ENCODE measurements at regions not wholly inside any gene's neighbourhood (a gene's known extent, or its start where the extent isn't known, plus 50 kb on each side); places are given as distances from the start of the nearest gene placed in this dataset.

GRCh38 chr6:120553353-120553752 lies 780.9 kb downstream of the TBC1D32 start:
- no peak for TF ChIP-seq CTCF (conservative IDR thresholded peaks at IDR 0.05)
- no peak overlapping the region for H3K27ac ChIP-seq

GRCh38 chr6:120545353-120545752 lies 788.9 kb downstream of the TBC1D32 start:
- H3K27ac ChIP-seq, result no peak overlapping the region
- TF ChIP-seq CTCF (conservative IDR thresholded peaks at IDR 0.05) (no peak), ZFX (IDR thresholded peaks at IDR 0.05) (no peak)

- no peak overlapping the region for H3K27ac ChIP-seq
- TF ChIP-seq CTCF (conservative IDR thresholded peaks at IDR 0.05), result no peak
- TF ChIP-seq ZFX (IDR thresholded peaks at IDR 0.05), result no peak
These were observed 799.3 kb downstream of the TBC1D32 start for GRCh38 chr6:120534954-120535353.

- TF ChIP-seq CTCF (conservative IDR thresholded peaks at IDR 0.05) (no peak), ZFX (IDR thresholded peaks at IDR 0.05) (no peak)
- H3K27ac ChIP-seq, result no peak overlapping the region
These were observed 807.7 kb downstream of the TBC1D32 start for GRCh38 chr6:120526576-120526975.

- TF ChIP-seq ZFX (IDR thresholded peaks at IDR 0.05) (no peak), CTCF (conservative IDR thresholded peaks at IDR 0.05) (no peak)
- no peak overlapping the region for H3K27ac ChIP-seq
These were observed 819.7 kb downstream of the TBC1D32 start for GRCh38 chr6:120514544-120514943.

GRCh38 chr6:120511712-120512111 lies 822.6 kb downstream of the TBC1D32 start:
- TF ChIP-seq CTCF (conservative IDR thresholded peaks at IDR 0.05) (no peak), ZFX (IDR thresholded peaks at IDR 0.05) (no peak)
- H3K27ac ChIP-seq, result no peak overlapping the region

- H3K27ac ChIP-seq, result no peak overlapping the region
- no peak for TF ChIP-seq ZFX (IDR thresholded peaks at IDR 0.05)
- TF ChIP-seq CTCF (conservative IDR thresholded peaks at IDR 0.05), result no peak
These were observed 835.6 kb downstream of the TBC1D32 start for GRCh38 chr6:120498711-120499110.

Data from C4-2B (cell line).